DND-41 (cell line): ENCODE measurements at regions not wholly inside any gene's neighbourhood (a gene's known extent, or its start where the extent isn't known, plus 50 kb on each side); places are given as distances from the start of the nearest gene placed in this dataset.
A peak's percentile ranks its signal among the peaks of the same experiment; 100 is the strongest.

ENCODE experiments used
- ATAC-seq: fragments of 200-7000 bp; cut with Tn5 transposase; 3 replicates; pipeline ENCODE4 v1.9.1; 2021; ENCODE audit warnings: low read depth; ENCODE audit not compliant: insufficient read depth
- DNase-seq: peaks from one replicate; pipeline ENCODE4 v3.0.0-alpha.2; 2020
- H2AFZ ChIP-seq: 2 replicates; pipeline ENCODE4 v1.6.0; 2012; ENCODE audit warnings: low read depth, low read length
- H3K27ac ChIP-seq: 2 replicates; pipeline ENCODE4 v1.5.1; 2012; ENCODE audit warnings: low read length, inconsistent platforms
- H3K27me3 ChIP-seq: fragments of 200-600 bp; sonication (generic); 2 replicates; pipeline ENCODE4 v1.6.0; 2012; ENCODE audit warnings: low read length, mild to moderate bottlenecking, inconsistent platforms; ENCODE audit not compliant: insufficient read depth, poor library complexity
- H3K36me3 ChIP-seq: 2 replicates; pipeline ENCODE4 v1.5.1; 2012; ENCODE audit warnings: low read length, inconsistent platforms; ENCODE audit not compliant: insufficient read depth
- H3K4me1 ChIP-seq: 2 replicates; pipeline ENCODE4 v1.5.1; 2012; ENCODE audit warnings: mild to moderate bottlenecking, low read length; ENCODE audit not compliant: insufficient read depth
- H3K4me2 ChIP-seq: 2 replicates; pipeline ENCODE4 v1.6.0; 2012; ENCODE audit warnings: mild to moderate bottlenecking, moderate library complexity, low read length, inconsistent platforms; ENCODE audit not compliant: insufficient read depth
- H3K4me3 ChIP-seq, 2 experiments: fragments of 200-600 bp in 1 of 2; shearing (Covaris generic) in 1 of 2; 2 replicates each; pipeline ENCODE4 v1.5.1; 2012 to 2016; ENCODE audit warnings: inconsistent platforms in 2 of 2, low read length in 2 of 2, mild to moderate bottlenecking in 2 of 2, low read depth in 1 of 2, moderate library complexity in 1 of 2
- H3K79me2 ChIP-seq: 2 replicates; pipeline ENCODE4 v1.6.0; 2012; ENCODE audit warnings: low read length, inconsistent platforms; ENCODE audit not compliant: insufficient read depth
- H3K9ac ChIP-seq: 2 replicates; pipeline ENCODE4 v1.6.0; 2012; ENCODE audit warnings: low read depth, mild to moderate bottlenecking, inconsistent platforms, low read length, moderate library complexity
- H3K9me3 ChIP-seq: 2 replicates; pipeline ENCODE4 v1.5.1; 2012; ENCODE audit warnings: low read length, moderate library complexity, mild to moderate bottlenecking, inconsistent platforms; ENCODE audit not compliant: insufficient read depth, severe bottlenecking
- H4K20me1 ChIP-seq: 2 replicates; pipeline ENCODE4 v1.6.0; 2012; ENCODE audit warnings: low read length; ENCODE audit not compliant: insufficient read depth
- EZH2 ChIP-seq: IDR thresholded peaks from 3 replicates; pipeline ENCODE4 v1.6.1; 2012; ENCODE audit warnings: borderline replicate concordance, low read depth, mild to moderate bottlenecking, moderate library complexity, low read length, inconsistent platforms; ENCODE audit not compliant: severe bottlenecking
- TF ChIP-seq, protein P1 (sequence below): IDR thresholded peaks from 2 replicates; pipeline ENCODE4 v1.5.1; 2012; ENCODE audit warnings: borderline replicate concordance, low read length, moderate library complexity, mild to moderate bottlenecking; ENCODE audit not compliant: poor library complexity, severe bottlenecking; ENCODE audit errors: extremely low read depth

GRCh38 chr1:38622197-38622596, 237.4 kb downstream of the RRAGC start:
- no peak for DNase-seq
- no peak overlapping the region for H3K27ac ChIP-seq
- H3K27me3 ChIP-seq = peaks cover 10% of the 10 kb centered on the region
- no peak for TF ChIP-seq EZH2
- TF ChIP-seq, protein P1, sequence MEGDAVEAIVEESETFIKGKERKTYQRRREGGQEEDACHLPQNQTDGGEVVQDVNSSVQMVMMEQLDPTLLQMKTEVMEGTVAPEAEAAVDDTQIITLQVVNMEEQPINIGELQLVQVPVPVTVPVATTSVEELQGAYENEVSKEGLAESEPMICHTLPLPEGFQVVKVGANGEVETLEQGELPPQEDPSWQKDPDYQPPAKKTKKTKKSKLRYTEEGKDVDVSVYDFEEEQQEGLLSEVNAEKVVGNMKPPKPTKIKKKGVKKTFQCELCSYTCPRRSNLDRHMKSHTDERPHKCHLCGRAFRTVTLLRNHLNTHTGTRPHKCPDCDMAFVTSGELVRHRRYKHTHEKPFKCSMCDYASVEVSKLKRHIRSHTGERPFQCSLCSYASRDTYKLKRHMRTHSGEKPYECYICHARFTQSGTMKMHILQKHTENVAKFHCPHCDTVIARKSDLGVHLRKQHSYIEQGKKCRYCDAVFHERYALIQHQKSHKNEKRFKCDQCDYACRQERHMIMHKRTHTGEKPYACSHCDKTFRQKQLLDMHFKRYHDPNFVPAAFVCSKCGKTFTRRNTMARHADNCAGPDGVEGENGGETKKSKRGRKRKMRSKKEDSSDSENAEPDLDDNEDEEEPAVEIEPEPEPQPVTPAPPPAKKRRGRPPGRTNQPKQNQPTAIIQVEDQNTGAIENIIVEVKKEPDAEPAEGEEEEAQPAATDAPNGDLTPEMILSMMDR = no peak
- no peaks in the 10 kb centered on the region for H3K4me1 ChIP-seq
- no peak for ATAC-seq
- no peaks in the 10 kb centered on the region for H4K20me1 ChIP-seq
- H3K36me3 ChIP-seq = no peaks in the 10 kb centered on the region
- no peak overlapping the region for H3K4me3 ChIP-seq
- H3K79me2 ChIP-seq = no peaks in the 10 kb centered on the region
- no peak overlapping the region for H3K9ac ChIP-seq
- no peak overlapping the region for H2AFZ ChIP-seq
- H3K4me2 ChIP-seq = no peak overlapping the region
- H3K9me3 ChIP-seq = no peaks in the 10 kb centered on the region

DNA sequence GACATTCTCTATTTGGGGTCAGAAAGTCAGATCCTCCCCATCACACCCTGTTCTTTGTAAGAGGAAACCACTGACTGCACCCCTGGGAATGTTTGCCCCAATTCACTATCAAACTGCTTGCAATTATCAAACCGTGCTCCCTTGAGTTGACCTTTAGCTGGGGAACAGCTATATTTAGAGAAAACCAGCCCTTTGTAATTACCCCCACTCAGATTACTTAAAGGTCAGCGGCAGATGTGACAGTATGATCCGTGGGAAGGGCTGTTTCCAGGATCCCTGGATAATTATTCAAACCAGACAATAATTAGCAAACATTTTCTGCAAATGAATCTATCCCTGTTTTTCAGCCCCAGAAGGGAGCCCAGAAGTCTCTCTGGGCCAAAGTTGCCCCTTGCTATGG, 242.7 kb downstream of the RRAGC start:
- no peaks in the 10 kb centered on the region for H3K9me3 ChIP-seq
- TF ChIP-seq EZH2 = no peak
- TF ChIP-seq, protein P1 = no peak
- no peak overlapping the region for H3K4me2 ChIP-seq
- no peaks in the 10 kb centered on the region for H3K79me2 ChIP-seq
- DNase-seq = no peak
- H3K4me3 ChIP-seq = no peak overlapping the region
- H3K4me1 ChIP-seq = no peaks in the 10 kb centered on the region
- no peak overlapping the region for H2AFZ ChIP-seq
- no peak for ATAC-seq
- H3K9ac ChIP-seq = no peak overlapping the region
- H3K27ac ChIP-seq = no peak overlapping the region
- peaks cover 15% of the 10 kb centered on the region for H3K27me3 ChIP-seq
- H3K36me3 ChIP-seq = no peaks in the 10 kb centered on the region
- H4K20me1 ChIP-seq = no peaks in the 10 kb centered on the region

DNA sequence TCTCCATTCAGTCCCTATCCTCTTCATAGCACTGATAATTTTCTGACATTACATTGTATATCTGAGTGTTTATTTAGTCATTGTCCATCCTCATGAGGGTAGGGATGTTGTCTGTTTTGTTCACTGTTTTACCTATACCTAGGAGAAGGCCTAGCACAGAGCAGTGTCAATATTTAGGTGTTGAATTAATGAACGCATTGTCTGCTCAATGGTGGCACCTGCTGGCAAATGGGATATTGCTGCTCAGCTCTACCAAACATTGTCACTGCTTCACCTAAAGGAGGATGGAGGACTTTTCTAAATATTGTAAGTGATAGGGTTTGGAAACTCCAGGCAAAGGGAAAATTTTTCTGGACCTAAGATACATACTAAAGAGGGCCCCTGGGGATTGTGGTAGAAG, 243.9 kb downstream of the RRAGC start:
- Histone ChIP-seq H3K4me1 (no peaks in the 10 kb centered on the region), H3K27me3 (peaks cover 15% of the 10 kb centered on the region), H3K9ac (no peak overlapping the region), H3K27ac (no peak overlapping the region), H3K4me2 (no peak overlapping the region), H4K20me1 (no peaks in the 10 kb centered on the region), H3K79me2 (no peaks in the 10 kb centered on the region), H3K4me3 (no peak overlapping the region), H3K36me3 (no peaks in the 10 kb centered on the region), H2AFZ (no peak overlapping the region), H3K9me3 (no peaks in the 10 kb centered on the region)
- ATAC-seq (no peak), DNase-seq (no peak)
- no peak for TF ChIP-seq EZH2
- TF ChIP-seq, protein P1 = peak; percentile 57

GRCh38 chr1:38614861-38615260, 244.7 kb downstream of the RRAGC start:
- no peak overlapping the region for H3K4me2 ChIP-seq
- no peak overlapping the region for H2AFZ ChIP-seq
- DNase-seq (no peak), ATAC-seq (no peak)
- no peak overlapping the region for H3K4me3 ChIP-seq
- H3K9ac ChIP-seq = no peak overlapping the region
- H3K9me3 ChIP-seq = no peaks in the 10 kb centered on the region
- peaks cover 15% of the 10 kb centered on the region for H3K27me3 ChIP-seq
- no peaks in the 10 kb centered on the region for H4K20me1 ChIP-seq
- no peaks in the 10 kb centered on the region for H3K4me1 ChIP-seq
- H3K27ac ChIP-seq = no peak overlapping the region
- no peak for TF ChIP-seq EZH2
- TF ChIP-seq, protein P1 = no peak
- H3K36me3 ChIP-seq = no peaks in the 10 kb centered on the region
- H3K79me2 ChIP-seq = no peaks in the 10 kb centered on the region
